ENCODE measurements at regions not wholly inside any gene's neighbourhood (a gene's known extent, or its start where the extent isn't known, plus 50 kb on each side); places are given as distances from the start of the nearest gene placed in this dataset.

- H3K4me1 ChIP-seq (ENCODE audit: control insufficient read depth, insufficient read depth, low read length), result no peaks in the 10 kb centered on the region
- no peak overlapping the region for H3K4me3 ChIP-seq (ENCODE audit: low read length)
- no peaks in the 10 kb centered on the region for H3K27me3 ChIP-seq (ENCODE audit: control insufficient read depth, insufficient read depth)
- no peak overlapping the region for H3K27ac ChIP-seq (ENCODE audit: low read length)
- 57% methylated on average over 3 of the region's 3 CpGs for WGBS
- intact Hi-C loops (cut with DNase I), result no loop called here
- no peaks in the 10 kb centered on the region for H3K9me3 ChIP-seq (ENCODE audit: control insufficient read depth, low read length)
- no peak for ATAC-seq
- no peak for DNase-seq
Observed at GRCh38 chr16:65944361-65944760, 422.1 kb upstream of the CDH5 start.

DNA sequence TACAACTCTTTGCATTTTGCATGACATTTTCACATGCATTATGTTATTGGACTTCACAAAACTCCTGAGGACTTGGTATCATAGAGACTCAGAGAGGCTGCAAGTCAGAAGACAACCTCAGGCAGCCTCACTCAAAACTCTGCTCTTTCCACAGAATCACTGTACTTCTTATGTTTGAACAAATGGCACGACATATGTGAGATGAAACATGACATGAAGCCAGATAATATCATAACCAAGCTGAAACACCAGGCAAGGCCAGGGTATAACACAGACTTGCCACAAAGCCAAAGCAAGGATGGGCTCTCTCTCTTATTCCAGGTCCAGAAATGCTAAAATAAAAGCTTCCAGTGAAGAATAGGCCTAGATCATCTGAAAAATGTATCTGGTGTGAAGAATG, 425.8 kb upstream of the CDH5 start:
- Histone ChIP-seq H3K4me1 (ENCODE audit: control insufficient read depth, insufficient read depth, low read length) (no peaks in the 10 kb centered on the region), H3K9me3 (ENCODE audit: control insufficient read depth, low read length) (no peaks in the 10 kb centered on the region), H3K27ac (ENCODE audit: low read length) (no peak overlapping the region), H3K4me3 (ENCODE audit: low read length) (no peak overlapping the region), H3K27me3 (ENCODE audit: control insufficient read depth, insufficient read depth) (no peaks in the 10 kb centered on the region)
- ATAC-seq (no peak), DNase-seq (no peak)
- intact Hi-C loops (cut with DNase I), result no loop called here
- WGBS, result 85% methylated on average over 1 of the region's 1 CpG

- WGBS, result 49% methylated on average over 1 of the region's 1 CpG
- intact Hi-C loops (cut with DNase I), result no loop called here
- no peaks in the 10 kb centered on the region for H3K27me3 ChIP-seq (ENCODE audit: control insufficient read depth, insufficient read depth)
- ATAC-seq (no peak), DNase-seq (no peak)
- H3K27ac ChIP-seq (ENCODE audit: low read length), result no peak overlapping the region
- no peak overlapping the region for H3K4me3 ChIP-seq (ENCODE audit: low read length)
- no peaks in the 10 kb centered on the region for H3K9me3 ChIP-seq (ENCODE audit: control insufficient read depth, low read length)
- no peaks in the 10 kb centered on the region for H3K4me1 ChIP-seq (ENCODE audit: control insufficient read depth, insufficient read depth, low read length)
Observed at GRCh38 chr16:65938083-65938482, 428.4 kb upstream of the CDH5 start.

GRCh38 chr16:65937455-65937854, 429.0 kb upstream of the CDH5 start:
- intact Hi-C loops (cut with DNase I), result no loop called here
- no peak overlapping the region for H3K27ac ChIP-seq (ENCODE audit: low read length)
- WGBS, result 86% methylated on average over 1 of the region's 1 CpG
- no peaks in the 10 kb centered on the region for H3K4me1 ChIP-seq (ENCODE audit: control insufficient read depth, insufficient read depth, low read length)
- no peak for DNase-seq
- H3K4me3 ChIP-seq (ENCODE audit: low read length), result no peak overlapping the region
- ATAC-seq, result no peak
- no peaks in the 10 kb centered on the region for H3K9me3 ChIP-seq (ENCODE audit: control insufficient read depth, low read length)
- no peaks in the 10 kb centered on the region for H3K27me3 ChIP-seq (ENCODE audit: control insufficient read depth, insufficient read depth)

GRCh38 chr16:65936096-65936495, 430.4 kb upstream of the CDH5 start:
- no peak for ATAC-seq
- H3K4me3 ChIP-seq (ENCODE audit: low read length), result no peak overlapping the region
- no peaks in the 10 kb centered on the region for H3K9me3 ChIP-seq (ENCODE audit: control insufficient read depth, low read length)
- H3K27ac ChIP-seq (ENCODE audit: low read length), result no peak overlapping the region
- intact Hi-C loops (cut with DNase I), result no loop called here
- H3K27me3 ChIP-seq (ENCODE audit: control insufficient read depth, insufficient read depth), result no peaks in the 10 kb centered on the region
- DNase-seq, result no peak
- WGBS, result 73% methylated on average over 2 of the region's 2 CpGs
- H3K4me1 ChIP-seq (ENCODE audit: control insufficient read depth, insufficient read depth, low read length), result no peaks in the 10 kb centered on the region

DNA sequence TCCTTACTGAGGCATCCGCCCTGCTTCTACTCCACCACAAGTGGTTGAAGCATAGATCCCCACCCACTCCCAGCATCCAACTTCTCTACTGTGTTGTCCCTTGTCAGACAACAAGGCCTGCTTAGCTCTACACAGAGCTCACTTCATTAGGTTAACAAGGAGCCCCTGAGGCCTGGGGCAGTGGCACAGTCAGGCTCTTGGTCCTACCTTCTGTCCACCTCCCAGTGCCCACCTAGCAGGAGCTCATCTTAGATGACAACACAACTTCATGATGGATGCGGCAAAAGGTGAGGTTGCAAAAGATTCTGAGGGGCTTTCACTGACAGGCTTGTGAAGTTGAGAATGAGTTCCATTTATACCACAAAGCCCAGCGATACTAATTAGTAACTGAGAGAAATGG, 432.0 kb upstream of the CDH5 start:
- Histone ChIP-seq H3K9me3 (ENCODE audit: control insufficient read depth, low read length) (no peaks in the 10 kb centered on the region), H3K27me3 (ENCODE audit: control insufficient read depth, insufficient read depth) (no peaks in the 10 kb centered on the region), H3K27ac (ENCODE audit: low read length) (no peak overlapping the region), H3K4me3 (ENCODE audit: low read length) (no peak overlapping the region), H3K4me1 (ENCODE audit: control insufficient read depth, insufficient read depth, low read length) (no peaks in the 10 kb centered on the region)
- intact Hi-C loops (cut with DNase I), result no loop called here
- WGBS, result 97% methylated on average over 3 of the region's 3 CpGs
- DNase-seq (no peak), ATAC-seq (no peak)

DNA sequence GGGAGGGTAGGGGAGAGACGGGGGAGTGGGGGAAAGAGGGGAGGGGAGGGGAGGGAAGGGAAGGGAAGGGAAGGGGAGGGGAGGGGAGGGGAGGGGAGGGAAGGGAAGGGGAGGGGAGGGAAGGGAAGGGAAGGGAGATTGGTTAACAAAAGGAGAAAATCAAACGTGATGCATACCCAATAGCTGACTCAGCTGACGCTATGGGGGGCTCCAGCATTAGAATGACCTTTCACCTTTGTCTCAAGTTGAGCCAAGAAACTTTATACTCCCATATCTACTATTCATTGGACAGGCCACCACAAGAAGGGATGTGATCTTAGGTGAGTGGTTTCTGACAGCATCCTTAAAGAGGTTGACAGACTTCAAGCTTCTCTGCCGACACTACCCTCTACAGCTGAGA, 432.8 kb upstream of the CDH5 start:
- no peaks in the 10 kb centered on the region for H3K27me3 ChIP-seq (ENCODE audit: control insufficient read depth, insufficient read depth)
- ATAC-seq (no peak), DNase-seq (no peak)
- intact Hi-C loops (cut with DNase I), result no loop called here
- H3K4me1 ChIP-seq (ENCODE audit: control insufficient read depth, insufficient read depth, low read length), result no peaks in the 10 kb centered on the region
- H3K4me3 ChIP-seq (ENCODE audit: low read length), result no peak overlapping the region
- H3K27ac ChIP-seq (ENCODE audit: low read length), result no peak overlapping the region
- WGBS, result 65% methylated on average over 4 of the region's 4 CpGs
- H3K9me3 ChIP-seq (ENCODE audit: control insufficient read depth, low read length), result no peaks in the 10 kb centered on the region

DNA sequence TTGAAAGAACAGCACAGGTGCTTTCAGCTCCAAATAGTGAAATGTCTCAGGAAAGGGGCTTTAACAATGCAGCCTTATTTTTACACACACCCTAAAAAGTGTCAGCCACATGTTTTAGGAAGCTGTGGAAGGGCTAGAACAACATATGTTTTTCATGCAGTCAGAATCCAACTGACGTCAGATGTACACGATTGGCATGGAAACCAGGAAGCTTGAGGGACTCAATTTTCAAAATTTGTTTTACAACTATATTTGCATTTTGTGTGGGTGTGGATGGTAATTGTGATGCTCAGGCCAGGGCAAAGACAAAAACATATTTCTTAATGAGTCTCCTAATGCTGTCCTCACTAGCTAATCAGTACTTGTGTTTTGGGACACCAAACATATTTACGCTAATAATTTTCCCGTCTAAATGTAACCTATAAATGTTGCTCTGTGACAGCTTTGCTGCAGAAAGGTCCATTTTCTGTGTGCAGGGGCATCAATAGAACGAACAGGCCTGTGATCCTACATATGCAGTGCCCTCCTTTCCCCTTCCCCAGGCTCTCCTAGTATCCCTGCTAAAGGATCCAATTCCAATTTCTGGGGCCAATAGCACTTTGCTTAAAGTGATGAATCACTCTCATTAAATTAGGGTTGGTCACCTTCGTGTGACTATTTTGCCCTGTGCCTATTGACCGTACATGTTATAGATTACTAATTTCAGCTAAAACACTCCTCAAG, 434.0 kb upstream of the CDH5 start:
- Histone ChIP-seq H3K4me1 (ENCODE audit: control insufficient read depth, insufficient read depth, low read length) (no peaks in the 10 kb centered on the region), H3K4me3 (ENCODE audit: low read length) (no peak overlapping the region), H3K27ac (ENCODE audit: low read length) (no peak overlapping the region), H3K9me3 (ENCODE audit: control insufficient read depth, low read length) (no peaks in the 10 kb centered on the region), H3K27me3 (ENCODE audit: control insufficient read depth, insufficient read depth) (no peaks in the 10 kb centered on the region)
- DNase-seq (no peak), ATAC-seq (no peak)
- intact Hi-C loops (cut with DNase I), result no loop called here
- WGBS, result 72% methylated on average over 7 of the region's 7 CpGs

GRCh38 chr16:65922923-65923322, 443.6 kb upstream of the CDH5 start:
- DNase-seq, result no peak
- Histone ChIP-seq H3K27ac (ENCODE audit: low read length) (no peak overlapping the region), H3K27me3 (ENCODE audit: control insufficient read depth, insufficient read depth) (no peaks in the 10 kb centered on the region), H3K4me1 (ENCODE audit: control insufficient read depth, insufficient read depth, low read length) (no peaks in the 10 kb centered on the region), H3K9me3 (ENCODE audit: control insufficient read depth, low read length) (no peaks in the 10 kb centered on the region), H3K4me3 (ENCODE audit: low read length) (no peak overlapping the region)
- WGBS, result 83% methylated on average over 4 of the region's 4 CpGs
- intact Hi-C loops (cut with DNase I), result no loop called here
- ATAC-seq, result no peak

DNA sequence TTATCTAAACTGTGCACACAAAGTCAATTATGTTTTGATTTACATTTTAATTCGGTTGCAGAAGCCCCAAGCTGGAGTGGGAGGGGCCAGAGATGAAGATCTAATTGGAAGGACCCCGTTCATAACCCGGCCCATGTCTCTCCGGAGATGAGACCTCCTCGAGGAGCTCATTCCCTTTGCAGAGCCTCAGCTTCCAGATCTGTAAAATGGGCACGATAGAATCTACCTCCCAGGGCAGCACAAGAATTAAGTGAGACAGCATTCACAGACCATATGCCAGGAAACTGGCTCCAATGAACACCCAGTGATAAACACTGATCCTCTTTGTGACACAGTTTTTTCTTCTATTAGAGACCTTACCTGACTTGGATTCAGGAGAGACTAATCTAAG, 446.5 kb upstream of the CDH5 start:
- no peak overlapping the region for H3K4me3 ChIP-seq (ENCODE audit: low read length)
- H3K27me3 ChIP-seq (ENCODE audit: control insufficient read depth, insufficient read depth), result no peaks in the 10 kb centered on the region
- H3K9me3 ChIP-seq (ENCODE audit: control insufficient read depth, low read length), result no peaks in the 10 kb centered on the region
- DNase-seq, result no peak
- WGBS, result 89% methylated on average over 6 of the region's 6 CpGs
- no peaks in the 10 kb centered on the region for H3K4me1 ChIP-seq (ENCODE audit: control insufficient read depth, insufficient read depth, low read length)
- H3K27ac ChIP-seq (ENCODE audit: low read length), result no peak overlapping the region
- ATAC-seq, result no peak
- intact Hi-C loops (cut with DNase I), result no loop called here

GRCh38 chr16:65919145-65919985, 447.1 kb upstream of the CDH5 start:
- WGBS, result 80% methylated on average over 27 of the region's 27 CpGs
- Histone ChIP-seq H3K4me3 (ENCODE audit: low read length) (no peak overlapping the region), H3K9me3 (ENCODE audit: control insufficient read depth, low read length) (no peaks in the 10 kb centered on the region), H3K27me3 (ENCODE audit: control insufficient read depth, insufficient read depth) (no peaks in the 10 kb centered on the region), H3K27ac (ENCODE audit: low read length) (no peak overlapping the region), H3K4me1 (ENCODE audit: control insufficient read depth, insufficient read depth, low read length) (no peaks in the 10 kb centered on the region)
- ATAC-seq (no peak), DNase-seq (no peak)
- intact Hi-C loops (cut with DNase I), result no loop called here
